ENCODE measurements at regions not wholly inside any gene's neighbourhood (a gene's known extent, or its start where the extent isn't known, plus 50 kb on each side); places are given as distances from the start of the nearest gene placed in this dataset.

GRCh38 chr16:52265446-52265861 is 281.5 kb downstream of the TOX3 start:
- no peak for DNase-seq (ENCODE audit: low read depth)
- H3K4me3 ChIP-seq (replicated peaks; ENCODE audit: low read depth, low read length) = no peak overlapping the region
- TF ChIP-seq CTCF (IDR thresholded peaks at IDR 0.05; ENCODE audit: low read length, missing control alignments) = no peak

GRCh38 chr16:52257534-52257933 is 289.4 kb downstream of the TOX3 start:
- no peak overlapping the region for H3K4me3 ChIP-seq (replicated peaks; ENCODE audit: low read depth, low read length)
- no peak for TF ChIP-seq CTCF (IDR thresholded peaks at IDR 0.05; ENCODE audit: low read length, missing control alignments)
- DNase-seq (ENCODE audit: low read depth) = no peak

- DNase-seq (ENCODE audit: low read depth) = no peak
- no peak for TF ChIP-seq CTCF (IDR thresholded peaks at IDR 0.05; ENCODE audit: low read length, missing control alignments)
- H3K4me3 ChIP-seq (replicated peaks; ENCODE audit: low read depth, low read length) = no peak overlapping the region
Observed at GRCh38 chr16:52256310-52257078, 290.4 kb downstream of the TOX3 start.

GRCh38 chr16:52254746-52255145 is 292.2 kb downstream of the TOX3 start:
- TF ChIP-seq CTCF (IDR thresholded peaks at IDR 0.05; ENCODE audit: low read length, missing control alignments) = no peak
- DNase-seq (ENCODE audit: low read depth) = peak; percentile 29
- H3K4me3 ChIP-seq (replicated peaks; ENCODE audit: low read depth, low read length) = no peak overlapping the region

GRCh38 chr16:52252680-52253079 is 294.3 kb downstream of the TOX3 start:
- no peak for DNase-seq (ENCODE audit: low read depth)
- no peak overlapping the region for H3K4me3 ChIP-seq (replicated peaks; ENCODE audit: low read depth, low read length)
- no peak for TF ChIP-seq CTCF (IDR thresholded peaks at IDR 0.05; ENCODE audit: low read length, missing control alignments)

- no peak overlapping the region for H3K4me3 ChIP-seq (replicated peaks; ENCODE audit: low read depth, low read length)
- no peak for TF ChIP-seq CTCF (IDR thresholded peaks at IDR 0.05; ENCODE audit: low read length, missing control alignments)
- DNase-seq (ENCODE audit: low read depth) = no peak
Observed at GRCh38 chr16:52251495-52251894, 295.4 kb downstream of the TOX3 start.

GRCh38 chr16:52247737-52248136 is 299.2 kb downstream of the TOX3 start:
- H3K4me3 ChIP-seq (replicated peaks; ENCODE audit: low read depth, low read length) = no peak overlapping the region
- TF ChIP-seq CTCF (IDR thresholded peaks at IDR 0.05; ENCODE audit: low read length, missing control alignments) = no peak
- DNase-seq (ENCODE audit: low read depth) = no peak

All from fibroblast of pulmonary artery (primary cell).